Muscle layer of duodenum (tissue), 2 donors: ENCODE measurements at regions not wholly inside any gene's neighbourhood (a gene's known extent, or its start where the extent isn't known, plus 50 kb on each side); places are given as distances from the start of the nearest gene placed in this dataset.
"Not testable (repeated sequence)": the region's sequence is repeated elsewhere in the genome, so short reads cannot be mapped to it uniquely, and the experiment has no call there.

ENCODE experiments used
- H3K27ac ChIP-seq: one replicate; pipeline ENCODE4 v1.7.0; 2013; ENCODE audit warnings: mild to moderate bottlenecking, low read length
- H3K27me3 ChIP-seq: one replicate; pipeline ENCODE4 v1.7.0; 2013; ENCODE audit warnings: low read depth, mild to moderate bottlenecking, control low read depth, low read length
- H3K36me3 ChIP-seq, 2 donors: one replicate each; pipeline ENCODE4 v1.7.0; 2013; ENCODE audit warnings: low read length in 2 of 2, control low read depth in 1 of 2, mild to moderate bottlenecking in 1 of 2; ENCODE audit not compliant: insufficient read depth in 2 of 2, control insufficient read depth in 1 of 2
- H3K4me1 ChIP-seq, 2 donors: one replicate each; pipeline ENCODE4 v1.7.0; 2013; ENCODE audit warnings: low read length in 2 of 2, mild to moderate bottlenecking in 2 of 2, control low read depth in 1 of 2, moderate library complexity in 1 of 2; ENCODE audit not compliant: insufficient read depth in 2 of 2, control insufficient read depth in 1 of 2
- H3K4me3 ChIP-seq, 2 donors: one replicate each; pipeline ENCODE4 v1.7.0; 2013; ENCODE audit warnings: low read length in 2 of 2, low read depth in 1 of 2, mild to moderate bottlenecking in 1 of 2
- H3K9me3 ChIP-seq, 2 donors: one replicate each; pipeline ENCODE4 v1.7.0; 2013; ENCODE audit warnings: low read length in 2 of 2, control low read depth in 1 of 2, mild to moderate bottlenecking in 1 of 2; ENCODE audit not compliant: control insufficient read depth in 1 of 2
- donor health status: healthy.

- Histone ChIP-seq H3K36me3 (no peaks in the 10 kb centered on the region), H3K4me3 (no peak overlapping the region), H3K4me1 (no peaks in the 10 kb centered on the region), H3K27ac (no peak overlapping the region), H3K27me3 (no peaks in the 10 kb centered on the region), H3K9me3 (no peaks in the 10 kb centered on the region)
These were observed 256.1 kb upstream of the CHAC2 start for GRCh38 chr2:53511549-53511948.

GRCh38 chr2:53510401-53510800 is 257.2 kb upstream of the CHAC2 start:
- no peak overlapping the region for H3K27ac ChIP-seq

GRCh38 chr2:53509831-53510388 is 257.7 kb upstream of the CHAC2 start:
- no peaks in the 10 kb centered on the region for H3K4me1 ChIP-seq
- H3K27me3 ChIP-seq, result no peaks in the 10 kb centered on the region
- no peak overlapping the region for H3K4me3 ChIP-seq
- no peaks in the 10 kb centered on the region for H3K9me3 ChIP-seq
- no peaks in the 10 kb centered on the region for H3K36me3 ChIP-seq
- no peak overlapping the region for H3K27ac ChIP-seq

More at GRCh38 chr2:53510401-53510800, 257.2 kb upstream of the CHAC2 start:
- H3K27me3 ChIP-seq, result no peaks in the 10 kb centered on the region
- H3K4me3 ChIP-seq, result no peak overlapping the region
- no peaks in the 10 kb centered on the region for H3K4me1 ChIP-seq
- no peaks in the 10 kb centered on the region for H3K36me3 ChIP-seq
- no peaks in the 10 kb centered on the region for H3K9me3 ChIP-seq

DNA sequence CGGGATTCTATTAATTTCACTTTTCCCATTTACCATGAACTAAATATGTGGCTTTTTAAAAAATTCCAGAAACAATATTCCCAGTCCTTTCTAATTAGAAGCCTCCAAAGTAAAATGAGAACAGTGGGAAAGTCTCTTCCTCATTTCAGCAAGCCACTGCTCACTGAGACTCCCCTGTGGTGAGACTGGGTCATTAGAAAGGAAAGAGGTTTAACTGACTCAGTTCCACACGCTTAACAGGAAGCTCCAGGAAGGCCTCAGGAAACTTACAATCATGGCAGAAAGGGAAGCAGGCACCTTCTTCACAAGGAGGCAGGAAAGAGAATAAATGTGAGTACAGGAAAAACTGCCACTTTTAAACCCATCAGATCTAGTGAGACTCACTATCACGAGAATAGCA is 258.9 kb upstream of the CHAC2 start:
- Histone ChIP-seq H3K4me1 (no peaks in the 10 kb centered on the region), H3K4me3 (no peak overlapping the region), H3K27ac (no peak overlapping the region), H3K9me3 (no peaks in the 10 kb centered on the region), H3K36me3 (no peaks in the 10 kb centered on the region), H3K27me3 (no peaks in the 10 kb centered on the region)

DNA sequence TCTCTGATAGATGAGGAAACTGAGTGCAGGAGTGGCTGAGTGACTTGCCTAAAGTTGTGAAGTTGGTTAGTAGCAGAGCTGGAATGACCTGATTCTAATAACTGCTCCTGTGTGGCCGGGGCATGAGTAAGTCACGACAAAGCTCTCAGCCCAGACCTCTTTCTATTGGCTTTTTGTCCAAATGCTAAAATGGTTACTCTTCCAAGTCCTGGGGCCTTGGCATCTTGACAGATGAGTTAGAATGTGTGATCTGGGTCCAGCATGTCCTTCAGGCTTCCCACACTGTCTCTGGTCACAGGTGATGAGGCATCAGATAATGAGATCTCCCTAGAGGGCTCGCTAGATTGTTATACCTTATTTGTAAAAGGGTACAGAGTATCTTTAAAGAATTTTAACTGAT is 260.5 kb upstream of the CHAC2 start:
- not testable (repeated sequence) for H3K4me1 ChIP-seq, H3K27me3 ChIP-seq, H3K27ac ChIP-seq, H3K36me3 ChIP-seq, H3K4me3 ChIP-seq, H3K9me3 ChIP-seq

DNA sequence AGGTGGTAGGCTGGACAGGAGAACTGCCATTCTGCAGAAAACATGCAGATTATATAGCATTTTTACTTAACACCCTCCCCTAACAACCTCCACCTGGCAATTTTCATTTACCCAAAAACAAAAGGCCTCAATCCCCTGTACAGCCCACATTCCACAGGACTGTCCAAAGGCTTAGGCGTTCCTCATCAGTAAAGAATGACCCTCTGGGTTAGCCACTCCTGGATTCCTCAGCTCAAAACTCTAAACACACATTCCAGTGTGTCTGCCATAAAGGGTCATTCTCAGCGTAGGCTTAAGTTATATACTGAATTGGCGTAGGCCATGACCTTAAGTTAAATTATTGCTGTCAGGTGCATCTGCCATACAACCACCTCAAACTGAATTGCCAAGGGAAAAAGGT is 261.8 kb upstream of the CHAC2 start:
- Histone ChIP-seq H3K4me1 (no peaks in the 10 kb centered on the region), H3K36me3 (no peaks in the 10 kb centered on the region), H3K27ac (no peak overlapping the region), H3K4me3 (no peak overlapping the region), H3K27me3 (no peaks in the 10 kb centered on the region), H3K9me3 (no peaks in the 10 kb centered on the region)

DNA sequence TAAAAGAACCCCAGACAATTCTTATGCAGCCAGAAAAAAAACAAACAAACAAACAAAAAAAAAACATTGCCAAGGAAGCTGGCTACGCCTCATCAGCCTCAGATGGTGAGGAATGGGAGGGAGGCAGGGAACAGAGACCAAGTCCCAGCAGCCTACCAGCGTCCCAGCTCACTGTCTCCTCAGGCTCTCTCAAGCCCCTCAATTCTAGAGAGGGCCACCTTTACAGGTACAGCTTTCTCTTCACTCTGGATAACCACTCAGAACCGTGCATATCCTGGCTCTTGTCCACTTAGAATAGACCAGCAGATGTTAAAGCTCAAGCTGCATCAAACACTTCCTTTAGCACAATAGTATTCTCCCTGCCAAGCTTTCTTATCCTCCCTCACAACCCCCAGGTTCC is 263.1 kb upstream of the CHAC2 start:
- Histone ChIP-seq H3K27ac (no peak overlapping the region), H3K9me3 (no peaks in the 10 kb centered on the region), H3K27me3 (no peaks in the 10 kb centered on the region), H3K36me3 (no peaks in the 10 kb centered on the region), H3K4me3 (no peak overlapping the region), H3K4me1 (no peaks in the 10 kb centered on the region)

- no peak overlapping the region for H3K27ac ChIP-seq
- peaks cover 0 to 22% of the 10 kb centered on the region in 2 donors for H3K4me1 ChIP-seq
- no peak overlapping the region for H3K4me3 ChIP-seq
- no peaks in the 10 kb centered on the region for H3K27me3 ChIP-seq
- no peaks in the 10 kb centered on the region for H3K36me3 ChIP-seq
- no peaks in the 10 kb centered on the region for H3K9me3 ChIP-seq
These were observed 267.4 kb upstream of the CHAC2 start for GRCh38 chr2:53500181-53500580.

DNA sequence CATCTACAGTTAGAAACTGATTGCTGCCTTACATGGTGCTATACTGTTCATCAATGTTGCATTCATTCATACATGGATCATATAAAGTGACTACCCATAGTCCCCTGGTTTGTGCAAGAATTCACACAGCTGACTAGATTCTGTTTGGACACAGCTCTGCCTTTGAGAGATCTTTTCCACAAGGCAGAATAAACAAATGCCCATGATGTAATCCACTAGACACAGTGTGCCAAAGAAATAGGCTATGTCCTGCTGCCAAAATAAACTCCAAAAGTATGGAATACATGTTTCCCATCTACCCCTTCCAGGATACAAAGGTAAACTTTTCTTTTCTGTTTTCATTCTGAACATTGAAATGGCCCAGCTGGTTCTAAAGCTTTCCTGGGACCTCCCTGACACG is 269.4 kb upstream of the CHAC2 start:
- H3K4me3 ChIP-seq, result no peak overlapping the region
- no peaks in the 10 kb centered on the region for H3K9me3 ChIP-seq
- H3K4me1 ChIP-seq, result peaks cover 0 to 22% of the 10 kb centered on the region in 2 donors
- peak overlapping the region; percentile 24 for H3K27ac ChIP-seq
- no peaks in the 10 kb centered on the region for H3K36me3 ChIP-seq
- H3K27me3 ChIP-seq, result no peaks in the 10 kb centered on the region

GRCh38 chr2:53497020-53497419 is 270.6 kb upstream of the CHAC2 start:
- Histone ChIP-seq H3K27ac (no peak overlapping the region), H3K27me3 (no peaks in the 10 kb centered on the region), H3K36me3 (no peaks in the 10 kb centered on the region), H3K9me3 (no peaks in the 10 kb centered on the region), H3K4me1 (peaks cover 0 to 22% of the 10 kb centered on the region in 2 donors), H3K4me3 (no peak overlapping the region)

DNA sequence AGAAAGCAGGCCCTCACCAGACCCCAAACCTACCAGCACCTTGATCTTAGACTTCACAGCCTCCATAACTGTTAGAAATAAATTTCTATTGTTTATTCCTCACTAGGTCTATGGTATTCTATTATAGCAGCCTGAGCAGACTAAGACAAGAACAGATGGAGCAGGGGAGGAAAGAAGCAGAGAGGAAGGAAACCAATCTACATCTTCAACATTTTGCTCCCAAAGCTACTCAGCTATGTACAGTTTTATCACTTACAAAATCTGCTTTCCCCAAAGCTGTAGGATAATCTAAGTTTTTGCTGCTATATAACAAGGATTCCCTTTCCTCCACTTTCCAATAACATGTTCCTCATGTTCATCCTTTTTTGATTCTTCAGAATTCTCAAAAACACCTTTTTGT is 274.4 kb upstream of the CHAC2 start:
- Histone ChIP-seq H3K9me3 (no peaks in the 10 kb centered on the region), H3K4me1 (peaks cover 0 to 21% of the 10 kb centered on the region in 2 donors), H3K27ac (no peak overlapping the region), H3K4me3 (no peak overlapping the region), H3K27me3 (no peaks in the 10 kb centered on the region), H3K36me3 (no peaks in the 10 kb centered on the region)

DNA sequence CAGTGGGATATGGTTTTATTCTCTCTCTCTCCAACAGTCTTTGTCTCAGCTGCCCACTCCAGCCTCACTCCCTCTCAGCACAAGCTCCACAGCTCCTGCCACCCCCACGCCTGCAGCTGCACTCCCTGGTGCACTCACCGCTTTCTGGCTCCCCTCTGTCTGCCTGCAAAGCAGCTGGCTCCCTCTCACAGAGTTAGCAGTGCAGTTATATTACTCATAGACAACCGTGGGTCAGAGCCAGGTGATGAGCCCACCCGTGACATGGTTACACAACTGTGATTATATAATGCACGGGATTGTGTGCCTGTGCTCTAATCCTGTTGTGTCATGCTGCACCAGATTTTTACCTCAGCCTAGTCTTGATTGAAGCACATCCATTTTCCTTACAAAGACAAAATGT is 276.9 kb upstream of the CHAC2 start:
- H3K4me3 ChIP-seq, result no peak overlapping the region
- no peak overlapping the region for H3K27ac ChIP-seq
- peaks cover 0 to 7% of the 10 kb centered on the region in 2 donors for H3K4me1 ChIP-seq
- H3K36me3 ChIP-seq, result no peaks in the 10 kb centered on the region
- no peaks in the 10 kb centered on the region for H3K9me3 ChIP-seq
- H3K27me3 ChIP-seq, result no peaks in the 10 kb centered on the region
